ENCODE measurements at regions not wholly inside any gene's neighbourhood (a gene's known extent, or its start where the extent isn't known, plus 50 kb on each side); places are given as distances from the start of the nearest gene placed in this dataset.

DNA sequence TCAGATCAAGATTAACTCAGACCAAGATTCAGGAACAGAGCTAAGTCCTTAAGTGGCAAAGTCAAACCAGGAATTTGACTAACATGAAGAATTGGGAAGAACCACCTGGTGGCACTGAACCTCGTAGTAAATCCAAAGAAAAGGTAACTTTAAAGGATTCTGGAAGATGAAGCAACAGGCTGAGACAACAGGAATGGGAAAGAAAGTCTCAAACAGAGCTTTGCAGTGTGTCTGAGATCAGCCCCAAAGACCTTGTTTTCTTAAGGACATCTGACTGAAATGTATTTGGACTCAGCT lies 126.1 kb downstream of the ASB9 start:
- H3K27me3 ChIP-seq (ENCODE audit: control insufficient read depth, insufficient read depth, low read length): no peaks in the 10 kb centered on the region
- no peak overlapping the region for H3K4me3 ChIP-seq (ENCODE audit: insufficient read depth, low read depth, low read length)
- DNase-seq: peak; percentile 7
- H3K36me3 ChIP-seq (replicated peaks; ENCODE audit: control insufficient read depth, insufficient read depth, low read length): no peaks in the 10 kb centered on the region

DNA sequence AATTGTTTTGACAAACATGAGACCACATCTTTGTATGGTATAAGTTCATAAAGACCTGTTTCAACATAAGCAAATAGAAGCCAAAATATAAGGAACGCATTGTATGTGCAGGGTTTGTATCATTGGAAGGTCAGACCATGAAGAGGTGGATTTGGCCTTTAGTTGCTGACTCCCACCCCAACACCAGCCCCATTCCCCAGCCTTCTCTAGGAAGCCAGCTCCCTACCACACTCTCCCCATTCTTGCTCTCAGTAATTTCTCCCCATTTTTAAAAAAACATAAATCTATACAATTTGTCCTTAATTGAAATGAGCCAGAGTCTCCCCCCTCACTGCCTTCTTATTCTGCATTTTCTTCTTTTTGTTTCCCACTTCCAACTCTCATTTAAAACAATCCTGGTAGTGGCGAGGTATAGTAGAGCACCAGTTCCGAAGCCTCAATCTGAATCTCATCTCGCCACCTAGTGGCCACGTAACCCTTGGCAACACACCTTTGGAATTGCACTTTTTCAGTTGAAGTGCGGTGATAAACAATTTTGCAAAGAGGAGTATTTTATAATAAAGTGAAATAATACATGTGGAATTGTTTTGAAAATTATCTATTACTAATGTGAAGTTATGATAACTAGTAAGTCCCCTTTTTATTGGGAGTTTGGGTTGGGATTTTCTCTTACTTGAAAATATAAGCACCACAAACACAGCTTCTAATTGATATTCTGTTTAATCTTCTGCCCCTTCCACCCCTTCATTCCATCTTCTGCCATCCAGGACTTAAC lies 126.6 kb downstream of the ASB9 start:
- H3K36me3 ChIP-seq (replicated peaks; ENCODE audit: control insufficient read depth, insufficient read depth, low read length): no peaks in the 10 kb centered on the region
- H3K4me3 ChIP-seq (ENCODE audit: insufficient read depth, low read depth, low read length): no peak overlapping the region
- peak; percentile 49 for DNase-seq
- no peaks in the 10 kb centered on the region for H3K27me3 ChIP-seq (ENCODE audit: control insufficient read depth, insufficient read depth, low read length)

DNA sequence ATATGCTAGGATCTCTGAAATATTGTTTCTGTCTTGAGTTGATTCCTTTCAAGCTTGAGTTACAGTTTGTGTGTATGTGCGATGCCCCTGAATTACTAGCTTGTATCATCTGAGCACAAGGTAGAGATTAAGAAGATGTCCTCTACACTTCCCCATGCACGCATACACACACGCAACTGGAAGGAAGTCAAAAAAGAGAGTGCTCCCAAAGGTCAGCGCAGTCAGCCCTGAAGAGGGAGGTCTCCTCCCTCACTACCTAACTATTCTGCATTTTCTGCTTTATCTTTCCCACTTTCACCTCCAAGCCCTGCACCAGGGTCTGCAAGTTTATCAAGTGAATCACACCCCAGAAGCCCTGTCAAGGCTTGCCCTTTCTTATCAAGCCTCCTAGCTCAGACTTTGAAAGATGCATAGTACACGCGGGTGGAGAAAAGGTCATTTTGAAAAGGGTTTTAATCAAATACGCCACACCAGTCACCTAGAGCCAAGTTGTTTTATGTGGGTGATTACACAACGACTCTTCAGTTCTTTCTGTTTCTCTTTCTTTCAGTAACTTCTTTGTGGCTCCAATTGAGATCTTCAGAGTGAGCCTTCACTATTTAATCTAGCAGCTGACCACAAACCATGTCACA lies 127.7 kb downstream of the ASB9 start:
- Histone ChIP-seq H3K4me3 (ENCODE audit: insufficient read depth, low read depth, low read length) (no peak overlapping the region), H3K27me3 (ENCODE audit: control insufficient read depth, insufficient read depth, low read length) (no peaks in the 10 kb centered on the region), H3K36me3 (replicated peaks; ENCODE audit: control insufficient read depth, insufficient read depth, low read length) (no peaks in the 10 kb centered on the region)
- DNase-seq: no peak

DNA sequence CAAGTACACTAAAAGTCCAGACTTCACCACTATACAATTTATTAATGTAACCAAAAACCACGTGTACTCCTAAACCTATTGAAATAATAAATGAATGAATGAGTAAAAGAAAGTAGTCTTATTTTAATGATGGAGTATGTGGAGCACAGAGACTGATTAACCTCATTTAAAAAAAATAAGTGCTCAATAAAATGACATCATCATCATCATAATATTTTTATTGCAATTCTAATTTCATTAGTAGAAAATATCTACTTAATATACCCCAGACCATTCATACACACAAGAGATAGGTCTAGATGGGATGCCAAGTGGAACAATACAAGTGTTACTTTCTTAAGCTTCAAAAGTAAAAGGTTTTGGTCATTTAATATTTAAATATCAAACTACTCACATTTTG lies 133.1 kb downstream of the ASB9 start:
- no peak overlapping the region for H3K4me3 ChIP-seq (ENCODE audit: insufficient read depth, low read depth, low read length)
- DNase-seq: no peak
- H3K36me3 ChIP-seq (replicated peaks; ENCODE audit: control insufficient read depth, insufficient read depth, low read length): no peaks in the 10 kb centered on the region
- no peaks in the 10 kb centered on the region; the same call in 1 of the 2 replicates for H3K27me3 ChIP-seq (ENCODE audit: control insufficient read depth, insufficient read depth, low read length)

DNA sequence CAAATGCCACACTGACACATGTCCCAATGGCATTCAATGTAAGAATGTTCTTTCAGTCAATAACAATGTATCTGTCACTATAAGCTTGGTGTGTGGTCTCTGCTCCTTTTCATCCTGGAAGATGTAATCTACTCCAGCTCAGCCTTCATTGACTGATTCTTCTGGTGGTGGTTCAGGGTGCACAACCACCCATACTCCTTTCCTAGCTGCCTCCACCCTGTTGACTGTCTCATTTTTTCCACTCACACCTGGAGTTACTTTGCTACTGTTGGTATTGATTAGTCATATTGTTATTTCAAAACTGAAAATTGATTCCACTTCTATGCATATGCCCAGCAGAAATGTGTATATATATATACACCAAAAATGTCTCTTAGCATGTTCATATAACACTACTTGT lies 140.5 kb downstream of the ASB9 start:
- Histone ChIP-seq H3K27me3 (ENCODE audit: control insufficient read depth, insufficient read depth, low read length) (no peaks in the 10 kb centered on the region; the same call in 1 of the 2 replicates), H3K4me3 (ENCODE audit: insufficient read depth, low read depth, low read length) (no peak overlapping the region), H3K36me3 (replicated peaks; ENCODE audit: control insufficient read depth, insufficient read depth, low read length) (no peaks in the 10 kb centered on the region)
- no peak for DNase-seq

DNA sequence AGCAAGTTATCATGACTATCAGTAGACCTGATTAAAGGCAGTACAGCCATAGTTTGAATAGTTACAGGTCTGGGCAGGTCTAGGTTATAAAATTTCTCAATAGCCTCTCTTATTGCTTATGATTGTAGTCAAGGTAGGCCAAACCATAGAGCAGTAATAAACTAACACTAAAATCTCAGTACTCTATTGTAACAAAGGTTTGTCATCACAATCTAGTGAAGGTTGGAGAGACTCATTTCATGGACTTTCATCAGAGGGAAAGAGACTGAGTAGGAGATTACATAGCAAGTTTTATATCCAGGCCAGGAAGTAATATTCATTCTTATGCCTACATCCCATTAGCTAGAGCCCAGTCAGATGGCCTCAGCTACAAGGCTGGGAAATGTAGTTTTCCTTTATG lies 141.0 kb downstream of the ASB9 start:
- no peaks in the 10 kb centered on the region; the same call in 1 of the 2 replicates for H3K27me3 ChIP-seq (ENCODE audit: control insufficient read depth, insufficient read depth, low read length)
- no peak overlapping the region for H3K4me3 ChIP-seq (ENCODE audit: insufficient read depth, low read depth, low read length)
- H3K36me3 ChIP-seq (replicated peaks; ENCODE audit: control insufficient read depth, insufficient read depth, low read length): no peaks in the 10 kb centered on the region
- DNase-seq: no peak

DNA sequence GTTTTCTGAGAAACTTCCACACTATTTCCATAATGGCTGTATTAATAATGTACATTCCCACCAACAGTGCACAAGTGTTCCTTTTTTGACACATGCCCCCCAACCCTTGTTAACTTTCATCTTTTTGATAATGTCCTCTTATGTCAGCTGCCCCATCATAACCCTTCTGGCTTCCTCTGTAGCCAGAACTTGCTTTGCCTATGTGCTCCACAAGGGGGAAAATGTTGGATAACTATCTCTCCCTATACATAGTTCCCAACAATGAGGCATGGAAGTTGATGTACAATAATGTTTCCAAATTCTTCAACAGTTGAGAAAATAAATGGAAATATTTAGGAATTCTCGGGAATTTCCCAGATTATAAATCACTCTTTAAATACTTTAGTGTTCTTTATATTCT lies 142.9 kb downstream of the ASB9 start:
- DNase-seq: no peak
- Histone ChIP-seq H3K36me3 (replicated peaks; ENCODE audit: control insufficient read depth, insufficient read depth, low read length) (no peaks in the 10 kb centered on the region), H3K27me3 (ENCODE audit: control insufficient read depth, insufficient read depth, low read length) (no peaks in the 10 kb centered on the region), H3K4me3 (ENCODE audit: insufficient read depth, low read depth, low read length) (no peak overlapping the region)

DNA sequence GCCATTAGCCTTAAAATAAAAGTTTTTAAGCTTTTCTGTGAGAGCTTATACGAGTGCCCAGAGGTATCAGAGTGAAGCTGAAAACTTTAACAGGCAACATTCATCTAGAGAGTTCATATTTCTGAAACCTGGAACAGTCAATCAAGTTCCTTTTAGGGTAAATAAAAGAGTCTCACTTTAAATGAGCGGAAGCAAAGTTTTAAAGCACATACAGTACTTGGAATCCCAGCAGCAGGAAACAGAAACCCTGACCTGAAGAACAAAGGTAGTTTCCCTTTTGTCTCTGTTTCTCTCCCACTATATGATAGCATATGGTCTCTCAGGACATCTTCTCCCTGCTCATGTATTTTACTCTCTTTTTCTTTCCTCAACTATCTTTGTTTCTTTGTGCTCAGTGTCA lies 153.0 kb downstream of the ASB9 start:
- Histone ChIP-seq H3K36me3 (replicated peaks; ENCODE audit: control insufficient read depth, insufficient read depth, low read length) (no peaks in the 10 kb centered on the region), H3K4me3 (ENCODE audit: insufficient read depth, low read depth, low read length) (no peak overlapping the region), H3K27me3 (ENCODE audit: control insufficient read depth, insufficient read depth, low read length) (no peaks in the 10 kb centered on the region)
- no peak for DNase-seq

DNA sequence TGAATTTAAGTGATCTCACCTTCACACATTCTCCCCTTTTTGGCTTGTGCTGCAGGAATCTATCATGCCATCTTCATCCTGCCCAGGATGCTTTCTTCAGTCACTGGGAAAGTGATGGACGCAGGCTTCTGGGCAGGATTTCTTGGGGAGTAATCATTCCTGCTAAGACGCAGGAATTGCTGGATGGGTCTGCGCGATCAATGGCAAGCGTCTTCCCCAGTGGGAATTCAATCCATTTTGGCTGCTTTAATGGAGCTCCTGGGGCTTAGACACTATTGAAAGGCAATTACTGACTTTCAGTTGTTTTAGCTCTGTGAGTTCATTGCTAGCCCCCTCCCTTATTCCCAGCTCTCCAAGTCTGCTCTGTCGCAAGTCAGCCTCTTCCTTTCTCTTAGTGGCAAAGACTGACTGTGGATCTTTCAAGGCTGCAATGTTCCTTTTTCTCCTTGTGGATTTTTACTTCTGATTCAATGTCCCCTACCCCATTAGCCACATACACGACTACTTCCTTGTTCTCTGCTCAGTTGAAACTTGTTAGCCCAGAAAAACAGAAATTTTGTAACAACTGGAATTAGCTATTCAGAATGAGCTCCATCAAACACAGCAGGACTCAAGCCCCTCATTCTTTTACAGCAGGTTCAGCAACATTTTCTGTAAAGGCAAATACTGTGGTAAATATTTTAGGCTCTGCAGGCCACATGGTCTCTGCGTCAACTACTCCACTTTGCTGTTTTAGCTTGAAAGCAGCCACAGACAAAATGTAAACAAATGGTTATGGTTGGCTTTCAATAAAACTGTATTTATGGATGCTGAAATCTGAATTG lies 154.9 kb downstream of the ASB9 start:
- H3K36me3 ChIP-seq (replicated peaks; ENCODE audit: control insufficient read depth, insufficient read depth, low read length): no peaks in the 10 kb centered on the region
- H3K4me3 ChIP-seq (ENCODE audit: insufficient read depth, low read depth, low read length): no peak overlapping the region
- H3K27me3 ChIP-seq (ENCODE audit: control insufficient read depth, insufficient read depth, low read length): no peaks in the 10 kb centered on the region
- peak; percentile 4 for DNase-seq

DNA sequence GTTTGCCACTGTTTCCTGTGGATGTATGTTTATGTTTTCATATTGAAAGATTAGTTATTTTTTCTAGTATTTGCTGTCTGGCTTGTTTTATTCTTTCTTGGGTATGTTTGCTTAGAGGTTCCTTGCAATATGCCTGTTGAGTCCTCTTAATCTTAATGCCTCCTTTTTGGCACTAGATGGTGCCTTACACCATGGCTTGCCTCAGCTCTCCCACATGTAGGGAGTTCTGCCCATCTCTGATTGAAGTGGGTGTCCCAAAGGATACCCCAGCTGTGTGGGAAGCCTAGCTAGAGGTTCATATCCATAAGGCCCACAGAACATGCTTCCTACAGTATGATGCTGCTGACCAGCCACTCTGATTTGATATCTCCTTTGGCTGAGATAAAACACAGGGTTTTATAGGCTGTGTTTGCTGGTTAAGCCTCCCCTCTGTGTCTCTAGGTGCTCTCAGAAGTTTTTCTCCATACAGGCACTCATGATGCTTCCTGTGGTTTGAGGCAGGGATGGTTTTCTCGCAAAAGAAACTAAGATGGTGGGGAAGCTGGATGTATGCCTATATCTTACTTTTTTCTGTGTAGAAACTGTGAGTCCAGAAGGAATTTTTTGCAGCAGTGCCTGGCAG lies 162.4 kb downstream of the ASB9 start:
- no peaks in the 10 kb centered on the region for H3K27me3 ChIP-seq (ENCODE audit: control insufficient read depth, insufficient read depth, low read length)
- H3K4me3 ChIP-seq (ENCODE audit: insufficient read depth, low read depth, low read length): no peak overlapping the region
- no peak for DNase-seq
- no peaks in the 10 kb centered on the region for H3K36me3 ChIP-seq (replicated peaks; ENCODE audit: control insufficient read depth, insufficient read depth, low read length)

DNA sequence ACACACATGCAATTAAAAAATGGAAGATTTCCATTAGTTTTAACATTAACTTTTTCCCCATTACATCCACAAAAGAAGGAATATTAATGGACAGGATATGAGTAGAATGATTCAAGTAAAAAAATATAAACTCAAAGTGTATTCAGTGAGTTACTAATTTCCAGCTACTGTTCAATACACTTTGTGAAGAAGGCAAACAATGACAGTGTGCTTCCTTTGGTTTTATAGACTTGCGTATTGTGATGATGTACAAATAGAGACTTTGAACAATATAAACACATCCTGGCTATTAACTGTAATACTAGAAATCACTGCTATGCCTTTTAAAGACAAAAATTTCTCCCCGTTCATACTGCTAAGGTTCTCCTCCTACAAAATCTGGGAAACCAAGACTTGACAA lies 171.4 kb downstream of the ASB9 start:
- Histone ChIP-seq H3K27me3 (ENCODE audit: control insufficient read depth, insufficient read depth, low read length) (no peaks in the 10 kb centered on the region), H3K36me3 (replicated peaks; ENCODE audit: control insufficient read depth, insufficient read depth, low read length) (no peaks in the 10 kb centered on the region), H3K4me3 (ENCODE audit: insufficient read depth, low read depth, low read length) (no peak overlapping the region)
- no peak for DNase-seq

DNA sequence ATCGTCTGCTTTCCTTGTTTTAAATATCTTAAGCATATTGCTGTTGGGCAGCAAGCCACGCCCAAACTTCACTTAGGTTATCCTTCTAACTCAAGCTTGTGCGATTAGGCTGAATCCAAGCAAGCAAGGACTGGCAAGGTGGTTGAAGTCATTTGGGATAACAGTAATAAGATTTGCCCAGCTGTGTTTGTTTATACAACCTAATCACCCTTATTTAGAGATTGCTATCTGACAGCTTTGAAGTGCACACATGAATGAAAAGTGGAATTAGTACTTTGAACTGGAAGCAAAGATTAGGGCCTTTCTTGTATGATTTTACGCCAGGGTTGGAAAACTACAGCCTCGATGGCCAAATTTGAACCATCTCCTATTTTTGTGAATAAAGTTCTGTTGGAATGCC lies 182.1 kb downstream of the ASB9 start:
- Histone ChIP-seq H3K4me3 (ENCODE audit: insufficient read depth, low read depth, low read length) (no peak overlapping the region), H3K27me3 (ENCODE audit: control insufficient read depth, insufficient read depth, low read length) (no peaks in the 10 kb centered on the region), H3K36me3 (replicated peaks; ENCODE audit: control insufficient read depth, insufficient read depth, low read length) (no peaks in the 10 kb centered on the region)
- no peak for DNase-seq

DNA sequence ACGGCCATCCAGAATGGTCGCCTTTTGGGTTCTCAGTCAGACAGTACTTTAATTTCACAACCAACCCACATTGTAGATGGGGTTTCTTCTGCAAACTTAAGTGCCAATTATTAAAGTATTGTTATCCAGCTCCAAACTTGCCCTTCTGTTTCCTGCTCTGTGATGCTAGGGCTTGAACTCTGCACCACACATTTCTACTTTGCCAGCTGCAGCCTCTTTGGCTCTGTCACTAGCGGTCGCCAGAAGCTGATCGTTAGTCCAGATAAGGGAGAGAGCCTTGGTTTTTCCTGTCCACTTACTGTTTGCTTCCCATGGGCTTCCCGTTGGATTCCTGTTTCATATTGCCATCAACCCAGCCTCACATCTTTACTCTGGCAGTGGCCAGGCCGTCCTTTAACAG lies 196.6 kb downstream of the ASB9 start:
- no peak for DNase-seq
- Histone ChIP-seq H3K4me3 (ENCODE audit: insufficient read depth, low read depth, low read length) (no peak overlapping the region), H3K27me3 (ENCODE audit: control insufficient read depth, insufficient read depth, low read length) (no peaks in the 10 kb centered on the region), H3K36me3 (replicated peaks; ENCODE audit: control insufficient read depth, insufficient read depth, low read length) (no peaks in the 10 kb centered on the region)

DNA sequence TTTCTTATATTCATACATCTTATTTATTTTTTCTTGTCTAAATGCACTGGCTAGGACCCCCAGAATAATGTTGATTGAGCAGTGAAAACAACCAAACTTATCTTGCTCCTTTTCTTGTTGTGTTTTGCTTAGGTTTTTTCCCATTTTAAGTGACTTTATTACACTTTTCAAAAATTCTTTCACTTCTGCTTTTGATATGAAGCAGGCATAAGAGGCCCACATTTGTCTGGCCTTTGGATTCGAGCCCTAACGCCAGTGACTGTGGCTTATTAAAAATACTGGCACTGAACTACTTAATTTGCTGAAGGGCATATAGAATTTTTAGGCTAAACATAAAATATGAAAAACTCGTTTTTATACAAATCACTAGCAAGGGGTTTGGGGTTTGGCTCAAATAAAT lies 197.0 kb downstream of the ASB9 start:
- no peak overlapping the region for H3K4me3 ChIP-seq (ENCODE audit: insufficient read depth, low read depth, low read length)

DNA sequence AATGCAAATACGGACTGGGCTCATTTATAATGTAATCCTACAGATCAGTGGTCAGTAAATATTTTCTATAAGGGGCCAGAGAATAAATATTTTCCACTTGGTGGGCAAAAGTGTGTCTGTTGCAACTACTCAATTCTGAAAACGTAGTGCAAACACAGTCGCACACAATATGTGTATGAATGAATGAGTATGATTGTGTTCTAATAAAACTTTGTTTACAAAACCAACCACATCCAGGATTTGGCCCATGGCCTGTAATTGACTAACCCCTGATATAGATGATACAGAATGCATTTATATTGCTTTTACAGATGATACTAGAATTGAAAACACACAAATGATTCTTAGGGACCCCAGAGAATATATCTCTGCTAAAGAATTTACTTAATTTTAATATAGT lies 197.6 kb downstream of the ASB9 start:
- H3K36me3 ChIP-seq (replicated peaks; ENCODE audit: control insufficient read depth, insufficient read depth, low read length): no peaks in the 10 kb centered on the region
- DNase-seq: no peak
- no peak overlapping the region for H3K4me3 ChIP-seq (ENCODE audit: insufficient read depth, low read depth, low read length)
- no peaks in the 10 kb centered on the region for H3K27me3 ChIP-seq (ENCODE audit: control insufficient read depth, insufficient read depth, low read length)

More for the DNA sequence above, 197.0 kb downstream of the ASB9 start:
- no peak for DNase-seq
- Histone ChIP-seq H3K36me3 (replicated peaks; ENCODE audit: control insufficient read depth, insufficient read depth, low read length) (no peaks in the 10 kb centered on the region), H3K27me3 (ENCODE audit: control insufficient read depth, insufficient read depth, low read length) (no peaks in the 10 kb centered on the region)
